H1 (cell line): ENCODE measurements at regions not wholly inside any gene's neighbourhood (a gene's known extent, or its start where the extent isn't known, plus 50 kb on each side); places are given as distances from the start of the nearest gene placed in this dataset.

Experiments
- BACH1 ChIP-seq: IDR thresholded peaks from 2 replicates; pipeline ENCODE4 v1.6.1; 2012; ENCODE audit warnings: low read length, improper control_type of control experiment
- POLR2A ChIP-seq, 2 experiments: IDR thresholded peaks; 1 replicate in 1 of 2; 2 replicates in 1 of 2; pipeline ENCODE4 v1.6.1; 2011; ENCODE audit warnings: low read depth in 2 of 2, low read length in 2 of 2, mild to moderate bottlenecking in 2 of 2; ENCODE audit errors: control extremely low read depth in 1 of 2

GRCh38 chr6:43967719-43968091, 159.5 kb downstream of the MRPL14 start (continued):
- no peak for TF ChIP-seq BACH1
- TF ChIP-seq POLR2A (IDR thresholded peaks at IDR 0.05; ENCODE audit: control extremely low read depth in 1 of 2, low read depth in 2 of 2, low read length in 2 of 2) = no peak
